AG04450 (cell line): ENCODE measurements at regions not wholly inside any gene's neighbourhood (a gene's known extent, or its start where the extent isn't known, plus 50 kb on each side); places are given as distances from the start of the nearest gene placed in this dataset.
"Not testable (repeated sequence)": the region's sequence is repeated elsewhere in the genome, so short reads cannot be mapped to it uniquely, and the experiment has no call there.

Source experiments
- CTCF ChIA-PET: fragments of 300-600, 350-600 bp; formaldehyde crosslinking; extraction: SDS; loops from one replicate; lab custom pipeline; 2022; ENCODE audit warnings: antibody characterized with exemption, inconsistent platforms; lab: Charles Lee
- POLR2A ChIA-PET: fragments of 350-600 bp; formaldehyde crosslinking; extraction: SDS; loops from one replicate; lab custom pipeline; 2021; ENCODE audit warnings: antibody characterized with exemption, inconsistent platforms; lab: Yijun Ruan, JAX
- DNase-seq: peaks from one replicate; pipeline ENCODE4 v3.0.0-alpha.2; 2011; ENCODE audit warnings: low read depth, low spot score
- H3K27ac ChIP-seq: one replicate; pipeline ENCODE4 v1.5.1; 2012; ENCODE audit warnings: low read depth, low read length, control low read depth
- H3K27me3 ChIP-seq: one replicate; pipeline ENCODE4 v1.6.0; 2012; ENCODE audit warnings: low read length; ENCODE audit not compliant: control insufficient read depth, insufficient read depth
- H3K4me3 ChIP-seq: 2 replicates; pipeline ENCODE4 v1.5.1; 2011; ENCODE audit warnings: mild to moderate bottlenecking, low read depth, low read length, control low read depth
- H3K9me3 ChIP-seq: 2 replicates; pipeline ENCODE4 v1.5.1; 2012; ENCODE audit warnings: low read length; ENCODE audit not compliant: control insufficient read depth, insufficient read depth
- CTCF ChIP-seq: IDR thresholded peaks from 2 replicates; pipeline ENCODE4 v1.5.1; 2011; ENCODE audit warnings: low read depth, low read length, control low read depth, inconsistent platforms

GRCh38 chr2:36128359-36128758, 227.2 kb upstream of the CRIM1 start:
- ChIA-PET CTCF (no interaction called here), POLR2A (no interaction called here)
- Histone ChIP-seq H3K4me3 (no peak overlapping the region), H3K27me3 (peaks cover 2% of the 10 kb centered on the region), H3K9me3 (no peaks in the 10 kb centered on the region), H3K27ac (no peak overlapping the region)
- no peak for TF ChIP-seq CTCF
- DNase-seq: no peak

GRCh38 chr2:36125702-36126101, 229.9 kb upstream of the CRIM1 start:
- no peak for DNase-seq
- Histone ChIP-seq H3K27me3 (peaks cover 2% of the 10 kb centered on the region), H3K27ac (no peak overlapping the region), H3K4me3 (no peak overlapping the region), H3K9me3 (no peaks in the 10 kb centered on the region)
- ChIA-PET CTCF (no interaction called here), POLR2A (no interaction called here)
- no peak for TF ChIP-seq CTCF

GRCh38 chr2:36123995-36124394, 231.6 kb upstream of the CRIM1 start:
- Histone ChIP-seq H3K27me3 (peaks cover 2% of the 10 kb centered on the region), H3K27ac (no peak overlapping the region), H3K4me3 (no peak overlapping the region), H3K9me3 (no peaks in the 10 kb centered on the region)
- ChIA-PET POLR2A (no interaction called here), CTCF (no interaction called here)
- no peak for DNase-seq
- no peak for TF ChIP-seq CTCF

GRCh38 chr2:36097022-36097421, 258.6 kb upstream of the CRIM1 start:
- Histone ChIP-seq H3K4me3 (no peak overlapping the region), H3K27ac (no peak overlapping the region), H3K27me3 (no peaks in the 10 kb centered on the region), H3K9me3 (peaks cover 6% of the 10 kb centered on the region)
- CTCF ChIA-PET: no interaction called here
- no peak for DNase-seq
- TF ChIP-seq CTCF: no peak
- POLR2A ChIA-PET: no interaction called here

GRCh38 chr2:36091844-36092741, 263.5 kb upstream of the CRIM1 start:
- H3K4me3 ChIP-seq, CTCF ChIA-PET, DNase-seq, H3K27ac ChIP-seq, H3K27me3 ChIP-seq, H3K9me3 ChIP-seq, POLR2A ChIA-PET: not testable (repeated sequence)
